ENCODE measurements at regions not wholly inside any gene's neighbourhood (a gene's known extent, or its start where the extent isn't known, plus 50 kb on each side); places are given as distances from the start of the nearest gene placed in this dataset.

GRCh38 chr14:83764656-83765599, 1765.0 kb upstream of the FLRT2 start:
- H3K27ac ChIP-seq (ENCODE audit: insufficient read depth, low read depth, low read length), result no peak overlapping the region
- TF ChIP-seq POLR2A (IDR thresholded peaks at IDR 0.05; ENCODE audit: low read depth, low read length) (no peak), FOS (IDR thresholded peaks at IDR 0.05; ENCODE audit: borderline replicate concordance, insufficient read depth, low read length) (no peak), CTCF (IDR thresholded peaks at IDR 0.05; ENCODE audit: extremely low read depth in 1 of 2, insufficient read depth in 1 of 2, low read depth in 1 of 2, low read length in 2 of 2) (no peak), MYC (IDR thresholded peaks at IDR 0.05; ENCODE audit: low read depth, low read length) (no peak), JUN (IDR thresholded peaks at IDR 0.05; ENCODE audit: borderline replicate concordance, insufficient read depth, insufficient read length, low read depth) (no peak), EZH2 (IDR thresholded peaks at IDR 0.05; ENCODE audit: borderline replicate concordance, low read depth, low read length, severe bottlenecking) (no peak), POLR2AphosphoS5 (IDR thresholded peaks at IDR 0.05; ENCODE audit: insufficient read depth, low read depth, low read length) (no peak), MAX (IDR thresholded peaks at IDR 0.05; ENCODE audit: insufficient read depth, insufficient read length) (no peak), GATA2 (IDR thresholded peaks at IDR 0.05; ENCODE audit: insufficient read depth, insufficient read length, low read depth, low read length) (no peak)
- intact Hi-C loops (cut with micrococcal nuclease), result no loop called here
- no peaks in the 10 kb centered on the region for H3K27me3 ChIP-seq (ENCODE audit: control insufficient read depth in 2 of 2, insufficient read depth in 2 of 2, low read length in 2 of 2)
- CTCF ChIA-PET, result interaction anchor here (1.2 kb wide), 1 partner anchor 8 kb away, joined by 3 read pairs; no protein-coding TSS in a partner anchor
- DNase-seq (ENCODE audit: low read depth, low spot score), result no peak
- no peaks in the 10 kb centered on the region for H3K79me2 ChIP-seq (ENCODE audit: control insufficient read depth, insufficient read depth, low read length)
- H3K9me1 ChIP-seq (replicated peaks; ENCODE audit: control insufficient read depth, extremely low read depth, insufficient read depth, low read length), result no peaks in the 10 kb centered on the region
- H2AFZ ChIP-seq (ENCODE audit: low read depth, low read length), result no peak overlapping the region
- H3K36me3 ChIP-seq (ENCODE audit: control insufficient read depth in 2 of 2, extremely low read depth in 1 of 2, insufficient read depth in 2 of 2, low read length in 2 of 2), result no peaks in the 10 kb centered on the region
- H4K20me1 ChIP-seq (replicated peaks; ENCODE audit: control insufficient read depth, extremely low read depth, insufficient read depth, low read length), result no peaks in the 10 kb centered on the region
- POLR2A ChIA-PET, result no interaction called here
- H3K4me2 ChIP-seq (ENCODE audit: insufficient read depth, low read length), result no peak overlapping the region
- H3K9ac ChIP-seq (replicated peaks; ENCODE audit: extremely low read depth, insufficient read depth, low read length), result no peak overlapping the region
- dilution Hi-C loops (cut with MboI; ENCODE audit: extremely low pct_ligation_motif_present, low sequenced_read_pairs), result no loop called here
- no peak overlapping the region for H3K4me3 ChIP-seq (replicated peaks in 1 of 3; ENCODE audit: insufficient read depth in 1 of 3, low read depth in 1 of 3, low read length in 3 of 3)
- no peak for FAIRE-seq
- no peaks in the 10 kb centered on the region for H3K4me1 ChIP-seq (ENCODE audit: control insufficient read depth, extremely low read depth, insufficient read depth, low read length)
- no TSS peak for BruUV-seq (replicated peaks)
- H3K9me3 ChIP-seq (replicated peaks; ENCODE audit: control insufficient read depth, insufficient read depth, low read length), result no peaks in the 10 kb centered on the region
